Suprapubic skin (tissue), 4 donors: ENCODE measurements at regions not wholly inside any gene's neighbourhood (a gene's known extent, or its start where the extent isn't known, plus 50 kb on each side); places are given as distances from the start of the nearest gene placed in this dataset.

Experiments used
- POLR2A ChIP-seq, 2 donors: fragments of 450-650 bp; IDR thresholded peaks; one replicate each; pipeline ENCODE4 v1.6.1; 2017; ENCODE audit warnings: antibody characterized with exemption in 2 of 2, mild to moderate bottlenecking in 2 of 2, moderate library complexity in 2 of 2
- POLR2AphosphoS5 ChIP-seq, 3 donors: sonication (generic); formaldehyde crosslinking; IDR thresholded peaks; one replicate each; pipeline ENCODE4 v1.6.1; 2017; ENCODE audit warnings: antibody characterized with exemption in 3 of 3
- TF ChIP-seq, protein P1 (sequence below), 2 donors: fragments of 200-600 bp in 1 of 2; fragments of 450-650 bp in 1 of 2; sonication (generic) in 1 of 2; IDR thresholded peaks; one replicate each; pipeline ENCODE4 v1.5.1; 2016 to 2019; ENCODE audit warnings: antibody characterized with exemption in 2 of 2, mild to moderate bottlenecking in 1 of 2, moderate library complexity in 1 of 2

DNA sequence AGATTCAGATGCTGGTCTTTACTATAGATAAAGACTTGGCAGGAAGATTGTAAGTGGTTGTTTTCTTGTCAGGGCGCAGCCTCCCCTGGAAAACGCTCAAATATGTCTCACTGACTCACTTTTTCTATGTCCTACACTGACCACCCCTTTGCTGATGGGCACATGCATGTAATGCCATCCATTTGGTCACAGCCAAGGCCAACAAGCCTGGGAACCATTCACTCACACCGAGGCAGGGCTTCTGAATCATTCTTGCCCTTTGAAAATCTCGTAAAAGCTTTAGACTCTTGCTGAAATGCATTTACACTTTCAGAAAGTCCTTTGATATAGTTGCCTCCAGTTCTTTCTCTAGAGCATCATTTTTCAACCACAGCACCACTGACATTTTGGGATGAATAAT is 249.4 kb downstream of the ACTL7B start:
- TF ChIP-seq POLR2AphosphoS5 (IDR thresholded peaks at IDR 0.05) (no peak), POLR2A (IDR thresholded peaks at IDR 0.05) (no peak)
- TF ChIP-seq, protein P1, sequence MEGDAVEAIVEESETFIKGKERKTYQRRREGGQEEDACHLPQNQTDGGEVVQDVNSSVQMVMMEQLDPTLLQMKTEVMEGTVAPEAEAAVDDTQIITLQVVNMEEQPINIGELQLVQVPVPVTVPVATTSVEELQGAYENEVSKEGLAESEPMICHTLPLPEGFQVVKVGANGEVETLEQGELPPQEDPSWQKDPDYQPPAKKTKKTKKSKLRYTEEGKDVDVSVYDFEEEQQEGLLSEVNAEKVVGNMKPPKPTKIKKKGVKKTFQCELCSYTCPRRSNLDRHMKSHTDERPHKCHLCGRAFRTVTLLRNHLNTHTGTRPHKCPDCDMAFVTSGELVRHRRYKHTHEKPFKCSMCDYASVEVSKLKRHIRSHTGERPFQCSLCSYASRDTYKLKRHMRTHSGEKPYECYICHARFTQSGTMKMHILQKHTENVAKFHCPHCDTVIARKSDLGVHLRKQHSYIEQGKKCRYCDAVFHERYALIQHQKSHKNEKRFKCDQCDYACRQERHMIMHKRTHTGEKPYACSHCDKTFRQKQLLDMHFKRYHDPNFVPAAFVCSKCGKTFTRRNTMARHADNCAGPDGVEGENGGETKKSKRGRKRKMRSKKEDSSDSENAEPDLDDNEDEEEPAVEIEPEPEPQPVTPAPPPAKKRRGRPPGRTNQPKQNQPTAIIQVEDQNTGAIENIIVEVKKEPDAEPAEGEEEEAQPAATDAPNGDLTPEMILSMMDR (IDR thresholded peaks at IDR 0.05) = no peak
